HG02884 (cell line): ENCODE measurements at regions not wholly inside any gene's neighbourhood (a gene's known extent, or its start where the extent isn't known, plus 50 kb on each side); places are given as distances from the start of the nearest gene placed in this dataset.

Experiments
- ATAC-seq: cut with Tn5 transposase; IDR thresholded peaks from one replicate; pipeline ENCODE4 v1.9.1; 2021; ENCODE audit warnings: mild to moderate bottlenecking, moderate library complexity; ENCODE audit not compliant: unreplicated experiment

GRCh38 chr3:29214009-29214658 is 66.7 kb upstream of the RBMS3 start:
- ATAC-seq = no peak

- no peak for ATAC-seq
These were observed 64.9 kb upstream of the RBMS3 start for GRCh38 chr3:29215948-29216347.

GRCh38 chr3:29226706-29227105 is 54.2 kb upstream of the RBMS3 start:
- no peak for ATAC-seq

DNA sequence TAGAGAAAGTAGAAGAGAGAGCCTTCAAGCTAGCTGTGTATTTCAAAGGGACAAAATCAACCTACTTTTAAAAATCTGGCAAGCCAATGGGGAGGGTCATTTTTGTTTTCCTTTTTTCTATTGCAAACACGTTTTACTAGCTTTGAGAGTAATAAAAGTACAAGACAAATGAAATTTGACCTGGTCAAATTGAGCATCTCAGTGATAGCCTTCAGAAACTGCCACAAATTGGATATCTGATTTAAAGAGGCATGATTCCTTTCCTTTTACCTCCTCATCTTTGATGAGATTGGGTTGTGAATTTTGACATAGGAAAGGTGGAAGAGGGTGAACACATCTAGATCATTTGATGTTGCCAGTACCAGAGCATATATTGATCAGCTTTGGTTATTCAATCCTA is 53.6 kb upstream of the RBMS3 start:
- no peak for ATAC-seq
